Caco-2 (cell line): ENCODE measurements at regions not wholly inside any gene's neighbourhood (a gene's known extent, or its start where the extent isn't known, plus 50 kb on each side); places are given as distances from the start of the nearest gene placed in this dataset.

ENCODE experiments used
- BruUV-seq: library from RNA; stranded (reverse); fragments of 400-500 nt; replicated peaks from 2 replicates; lab custom pipeline; 2021; lab: Mats Ljungman, UMichigan
- CTCF ChIA-PET: fragments of 300-600 bp; sonication (Branson Sonifier 250); formaldehyde crosslinking; loops from one replicate; lab custom pipeline; 2022; ENCODE audit warnings: antibody characterized with exemption; lab: Charles Lee
- POLR2A ChIA-PET: fragments of 300-600 bp; sonication (Branson Sonifier 250); formaldehyde crosslinking; loops from one replicate; lab custom pipeline; 2022; ENCODE audit warnings: antibody characterized with exemption; lab: Charles Lee
- DNase-seq, 2 experiments: peaks; one replicate each; pipeline versions ENCODE4 v3.0.0 to v3.0.0-alpha.2; 2020 to 2022
- H3K27me3 ChIP-seq: replicated peaks from 2 replicates; pipeline ENCODE4 v1.6.0; 2011; ENCODE audit warnings: low read length; ENCODE audit not compliant: control insufficient read depth, insufficient read depth
- H3K36me3 ChIP-seq: 2 replicates; pipeline ENCODE4 v1.5.1; 2011; ENCODE audit warnings: low read length; ENCODE audit not compliant: control insufficient read depth, insufficient read depth
- H3K4me1 ChIP-seq: fragments of 250-450 bp; sonication (Bioruptor Pico); 2 replicates; pipeline ENCODE4 v1.5.1; 2020; ENCODE audit warnings: mild to moderate bottlenecking
- H3K4me3 ChIP-seq: 2 replicates; pipeline ENCODE4 v1.5.1; 2011; ENCODE audit warnings: low read depth, mild to moderate bottlenecking, control low read depth, low read length
- H3K9me3 ChIP-seq: fragments of 250-450 bp; sonication (Bioruptor Pico); 2 replicates; pipeline ENCODE4 v1.5.1; 2020; ENCODE audit warnings: mild to moderate bottlenecking, moderate library complexity
- H3K27ac Mint-ChIP-seq: one replicate; pipeline ENCODE4 v1.8.0; 2022; ENCODE audit warnings: mixed read lengths; ENCODE audit not compliant: unreplicated experiment
- H3K27me3 Mint-ChIP-seq: one replicate; pipeline ENCODE4 v1.8.0; 2022; ENCODE audit warnings: mixed read lengths; ENCODE audit not compliant: insufficient read depth, unreplicated experiment
- H3K36me3 Mint-ChIP-seq: one replicate; pipeline ENCODE4 v1.8.0; 2022; ENCODE audit warnings: mild to moderate bottlenecking, mixed read lengths; ENCODE audit not compliant: insufficient read depth, unreplicated experiment
- H3K4me1 Mint-ChIP-seq: one replicate; pipeline ENCODE4 v1.8.0; 2022; ENCODE audit warnings: low read depth, mixed read lengths; ENCODE audit not compliant: unreplicated experiment
- H3K4me3 Mint-ChIP-seq: one replicate; pipeline ENCODE4 v1.8.0; 2022; ENCODE audit warnings: mild to moderate bottlenecking, moderate library complexity, mixed read lengths; ENCODE audit not compliant: unreplicated experiment
- H3K9me3 Mint-ChIP-seq: one replicate; pipeline ENCODE4 v1.8.0; 2022; ENCODE audit warnings: mixed read lengths; ENCODE audit not compliant: unreplicated experiment
- CTCF ChIP-seq, 2 experiments: fragments of 200-600 bp in 1 of 2; IDR thresholded peaks; 1 replicate in 1 of 2; 2 replicates in 1 of 2; pipeline versions ENCODE4 v1.5.1 to v1.8.0; 2011 to 2022; ENCODE audit warnings: antibody characterized with exemption in 1 of 2, control low read depth in 1 of 2, inconsistent platforms in 1 of 2, low read depth in 1 of 2, low read length in 1 of 2, mild to moderate bottlenecking in 1 of 2, moderate library complexity in 1 of 2; ENCODE audit not compliant: insufficient read depth in 1 of 2, severe bottlenecking in 1 of 2, unreplicated experiment in 1 of 2
- intact Hi-C: fragments of 100-400 bp; cut with micrococcal nuclease; formaldehyde crosslinking; loops from one replicate; pipeline ENCODE4 v1.10.0; 2022; ENCODE audit not compliant: unreplicated experiment

DNA sequence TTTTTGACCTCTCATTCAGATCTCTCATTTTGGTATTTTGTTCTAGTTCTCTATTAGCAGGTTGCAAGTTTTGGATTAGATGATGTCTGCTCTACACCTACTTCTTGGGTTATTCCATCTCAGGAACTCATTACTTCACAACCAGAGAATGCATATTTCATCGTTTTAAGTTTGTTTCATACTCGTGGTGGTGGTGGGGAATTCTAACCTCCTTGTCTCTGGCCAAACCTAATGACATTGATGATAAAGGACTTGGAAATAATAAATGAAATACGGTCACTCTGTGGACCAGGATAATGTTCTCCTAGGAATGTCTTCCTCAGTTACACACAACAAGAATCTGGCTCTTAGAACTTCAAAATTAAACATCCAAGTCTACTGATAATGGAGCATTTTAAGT is 115.2 kb downstream of the CDC42EP3 start:
- no peaks in the 10 kb centered on the region for H3K36me3 Mint-ChIP-seq
- no peaks in the 10 kb centered on the region for H3K36me3 ChIP-seq
- no peak for DNase-seq
- peaks cover 8% of the 10 kb centered on the region for H3K4me1 Mint-ChIP-seq
- BruUV-seq = no TSS peak
- CTCF ChIA-PET = no interaction called here
- POLR2A ChIA-PET = no interaction called here
- no peak overlapping the region for H3K4me3 ChIP-seq
- no peaks in the 10 kb centered on the region for H3K9me3 ChIP-seq
- H3K9me3 Mint-ChIP-seq = no peaks in the 10 kb centered on the region
- no peaks in the 10 kb centered on the region for H3K27me3 Mint-ChIP-seq
- H3K4me3 Mint-ChIP-seq = no peak overlapping the region
- H3K4me1 ChIP-seq = peaks cover 21% of the 10 kb centered on the region
- H3K27ac Mint-ChIP-seq = no peak overlapping the region
- no peaks in the 10 kb centered on the region for H3K27me3 ChIP-seq
- intact Hi-C loops = no loop called here
- no peak for TF ChIP-seq CTCF (IDR thresholded peaks at IDR 0.05; ENCODE audit: insufficient read depth in 1 of 2, low read depth in 1 of 2, low read length in 1 of 2, severe bottlenecking in 1 of 2, unreplicated experiment in 1 of 2)

DNA sequence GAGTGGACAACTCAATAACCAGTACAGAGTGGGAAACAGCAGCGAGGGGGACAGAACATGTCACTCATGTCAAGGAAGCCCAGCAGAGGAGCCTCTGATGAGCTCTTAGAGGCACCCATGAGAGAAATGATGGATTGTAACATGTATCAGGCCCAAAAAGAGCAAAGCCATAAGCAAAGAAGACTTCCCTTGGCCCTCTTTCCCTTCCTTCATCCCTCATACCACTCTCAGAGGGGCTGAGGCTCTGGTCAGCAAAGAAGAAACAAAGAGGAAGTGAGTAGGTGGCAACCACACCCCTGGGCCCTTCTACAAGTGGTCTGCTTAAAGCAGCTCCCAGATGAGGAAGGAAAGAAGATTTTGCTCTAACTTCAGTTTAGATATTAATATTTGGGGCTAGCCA is 112.8 kb downstream of the CDC42EP3 start:
- no peak overlapping the region for H3K27ac Mint-ChIP-seq
- CTCF ChIA-PET = no interaction called here
- no peak for DNase-seq
- Histone ChIP-seq H3K27me3 (no peaks in the 10 kb centered on the region), H3K9me3 (no peaks in the 10 kb centered on the region), H3K4me3 (no peak overlapping the region), H3K4me1 (peaks cover 24% of the 10 kb centered on the region), H3K36me3 (no peaks in the 10 kb centered on the region)
- no TSS peak for BruUV-seq
- no peaks in the 10 kb centered on the region for H3K27me3 Mint-ChIP-seq
- no peak overlapping the region for H3K4me3 Mint-ChIP-seq
- no peaks in the 10 kb centered on the region for H3K9me3 Mint-ChIP-seq
- intact Hi-C loops = no loop called here
- no peaks in the 10 kb centered on the region for H3K36me3 Mint-ChIP-seq
- TF ChIP-seq CTCF (IDR thresholded peaks at IDR 0.05; ENCODE audit: insufficient read depth in 1 of 2, low read depth in 1 of 2, low read length in 1 of 2, severe bottlenecking in 1 of 2, unreplicated experiment in 1 of 2) = no peak
- POLR2A ChIA-PET = no interaction called here
- H3K4me1 Mint-ChIP-seq = peaks cover 8% of the 10 kb centered on the region

DNA sequence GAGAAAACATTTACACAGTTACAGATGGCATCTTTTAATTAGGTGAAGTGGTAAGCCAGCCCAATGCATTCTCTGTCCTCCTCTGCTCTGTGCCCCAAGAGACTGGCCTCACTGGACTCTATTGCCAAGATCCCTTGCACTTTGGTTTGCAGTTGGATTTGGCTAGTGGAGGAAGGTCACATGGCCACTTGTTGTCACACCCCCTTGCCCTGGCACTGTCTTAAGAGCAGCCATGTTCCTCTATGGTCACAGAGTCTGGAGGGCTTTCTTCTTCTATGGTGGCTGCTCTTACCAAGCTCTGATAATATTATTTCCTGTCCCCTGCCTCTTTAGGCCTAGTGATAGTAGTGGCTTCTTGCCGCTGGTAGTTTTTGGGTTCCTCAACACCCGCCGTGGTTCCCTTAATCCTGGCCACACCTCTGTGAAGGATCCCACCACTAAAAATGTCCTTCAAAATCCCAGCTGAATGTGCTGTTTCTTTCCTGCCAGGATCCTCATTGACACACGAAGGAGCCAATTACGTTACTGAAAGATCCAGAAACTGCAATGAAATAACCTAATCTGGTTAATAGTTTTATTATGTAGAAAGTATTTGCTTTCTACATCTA is 111.1 kb downstream of the CDC42EP3 start:
- no TSS peak for BruUV-seq
- no peaks in the 10 kb centered on the region for H3K27me3 Mint-ChIP-seq
- Histone ChIP-seq H3K9me3 (0 out of 2 replicates have a peak, but pooled peaks cover 3% of the 10 kb centered on the region), H3K27me3 (no peaks in the 10 kb centered on the region), H3K36me3 (no peaks in the 10 kb centered on the region), H3K4me1 (peaks cover 24% of the 10 kb centered on the region), H3K4me3 (no peak overlapping the region)
- H3K4me3 Mint-ChIP-seq = no peak overlapping the region
- CTCF ChIA-PET = no interaction called here
- H3K27ac Mint-ChIP-seq = no peak overlapping the region
- POLR2A ChIA-PET = no interaction called here
- H3K36me3 Mint-ChIP-seq = no peaks in the 10 kb centered on the region
- intact Hi-C loops = no loop called here
- no peak for TF ChIP-seq CTCF (IDR thresholded peaks at IDR 0.05; ENCODE audit: insufficient read depth in 1 of 2, low read depth in 1 of 2, low read length in 1 of 2, severe bottlenecking in 1 of 2, unreplicated experiment in 1 of 2)
- DNase-seq = no peak
- H3K9me3 Mint-ChIP-seq = no peaks in the 10 kb centered on the region
- H3K4me1 Mint-ChIP-seq = peaks cover 8% of the 10 kb centered on the region
